Lower leg skin (tissue), 4 donors: ENCODE measurements at regions not wholly inside any gene's neighbourhood (a gene's known extent, or its start where the extent isn't known, plus 50 kb on each side); places are given as distances from the start of the nearest gene placed in this dataset.
"Not testable (repeated sequence)": the region's sequence is repeated elsewhere in the genome, so short reads cannot be mapped to it uniquely, and the experiment has no call there.

Experiments used
- DNase-seq, 2 donors: peaks; one replicate each; pipeline ENCODE4 v3.0.0-alpha.2; 2019; ENCODE audit warnings: low spot score in 2 of 2
- H3K4me3 ChIP-seq: fragments of 200-600 bp; sonication (generic); 2 replicates; pipeline ENCODE4 v1.5.1; 2017; ENCODE audit warnings: mild to moderate bottlenecking, low read depth; ENCODE audit not compliant: poor library complexity, severe bottlenecking
- CTCF ChIP-seq, 3 donors: fragments of 450-650 bp; IDR thresholded peaks; one replicate each; pipeline ENCODE4 v1.5.1; 2016; ENCODE audit warnings: antibody characterized with exemption in 3 of 3, mild to moderate bottlenecking in 3 of 3, moderate library complexity in 2 of 3
- POLR2A ChIP-seq, 2 donors: fragments of 450-650 bp; IDR thresholded peaks; one replicate each; pipeline ENCODE4 v1.6.1; 2016 to 2017; ENCODE audit warnings: antibody characterized with exemption in 2 of 2, mild to moderate bottlenecking in 1 of 2, moderate library complexity in 1 of 2
- WGBS, 2 donors: methylation state at CpG; one replicate each; pipeline ENCODE4 v1.1.5; 2018; 5-methylcytosine and 5-hydroxymethylcytosine counted together
- intact Hi-C: fragments of 100-400 bp; cut with DNase I; formaldehyde crosslinking; loops from one replicate; pipeline ENCODE4 v1.15.0; 2023; ENCODE audit warnings: low total_unique reads

GRCh38 chr2:225837328-225837727, 437.8 kb downstream of the NYAP2 start:
- WGBS, 2 donors = 70 to 76% methylated on average over 1 of the region's 1 CpG
- no peak for DNase-seq
- intact Hi-C loops = no loop called here
- TF ChIP-seq POLR2A (IDR thresholded peaks at IDR 0.05) (no peak), CTCF (IDR thresholded peaks at IDR 0.05) (no peak)
- no peak overlapping the region for H3K4me3 ChIP-seq

- H3K4me3 ChIP-seq = no peak overlapping the region
- intact Hi-C loops = no loop called here
- no peak for TF ChIP-seq CTCF (IDR thresholded peaks at IDR 0.05)
- DNase-seq = no peak
- 81 to 94% methylated on average over 11 of the region's 11 CpGs for WGBS, 2 donors
Observed at GRCh38 chr2:225824748-225825449, 425.4 kb downstream of the NYAP2 start.

- WGBS, 2 donors = 69 to 75% methylated on average over 2 of the region's 2 CpGs
- no peak overlapping the region for H3K4me3 ChIP-seq
- TF ChIP-seq POLR2A (IDR thresholded peaks at IDR 0.05) = no peak
- TF ChIP-seq CTCF (IDR thresholded peaks at IDR 0.05) = no peak
- intact Hi-C loops = no loop called here
- no peak for DNase-seq
Observed at GRCh38 chr2:225821351-225821750, 421.8 kb downstream of the NYAP2 start.

- intact Hi-C loops = no loop called here
- 47 to 56% methylated on average over 7 of the region's 7 CpGs for WGBS, 2 donors
- no peak for TF ChIP-seq POLR2A (IDR thresholded peaks at IDR 0.05)
- no peak for TF ChIP-seq CTCF (IDR thresholded peaks at IDR 0.05)
Observed at GRCh38 chr2:225820826-225821225, 421.3 kb downstream of the NYAP2 start.

GRCh38 chr2:225814554-225814953, 415.0 kb downstream of the NYAP2 start:
- intact Hi-C loops = no loop called here
- DNase-seq = no peak
- TF ChIP-seq CTCF (IDR thresholded peaks at IDR 0.05) = no peak
- no peak for TF ChIP-seq POLR2A (IDR thresholded peaks at IDR 0.05)
- H3K4me3 ChIP-seq = no peak overlapping the region

More at GRCh38 chr2:225820826-225821225, 421.3 kb downstream of the NYAP2 start:
- no peak for DNase-seq
- H3K4me3 ChIP-seq = no peak overlapping the region

- no peak for DNase-seq
- 64 to 65% methylated on average over 1 of the region's 1 CpG for WGBS, 2 donors
- H3K4me3 ChIP-seq = no peak overlapping the region
- no peak for TF ChIP-seq POLR2A (IDR thresholded peaks at IDR 0.05)
- intact Hi-C loops = no loop called here
Observed at GRCh38 chr2:225806105-225806504, 406.6 kb downstream of the NYAP2 start.

- DNase-seq = not testable (repeated sequence)
Observed at GRCh38 chr2:225802076-225802475, 402.6 kb downstream of the NYAP2 start.

More at GRCh38 chr2:225802076-225802475, 402.6 kb downstream of the NYAP2 start:
- H3K4me3 ChIP-seq, intact Hi-C loops: not testable (repeated sequence)
- 67 to 71% methylated on average over 1 of the region's 1 CpG for WGBS, 2 donors
